ENCODE measurements at regions not wholly inside any gene's neighbourhood (a gene's known extent, or its start where the extent isn't known, plus 50 kb on each side); places are given as distances from the start of the nearest gene placed in this dataset.

- H3K4me3 Mint-ChIP-seq (ENCODE audit: unreplicated experiment): no peak overlapping the region
- H3K27me3 Mint-ChIP-seq (ENCODE audit: low read depth): peaks cover 2% of the 10 kb centered on the region
- peaks cover 2% of the 10 kb centered on the region for H3K36me3 Mint-ChIP-seq (ENCODE audit: low read depth)
- DNase-seq (ENCODE audit: low spot score): no peak
- TF ChIP-seq CTCF (IDR thresholded peaks at IDR 0.05): no peak
- H3K27ac Mint-ChIP-seq (ENCODE audit: unreplicated experiment): no peak overlapping the region
- peaks cover 15% of the 10 kb centered on the region for H3K4me1 Mint-ChIP-seq (ENCODE audit: low read depth)
- peaks cover 3% of the 10 kb centered on the region for H3K9me3 Mint-ChIP-seq (ENCODE audit: low read depth)
Measured at GRCh38 chr5:57407391-57407790, 75.2 kb downstream of the ACTBL2 start.

- Mint-ChIP-seq H3K9me3 (ENCODE audit: low read depth) (peaks cover 3% of the 10 kb centered on the region), H3K4me1 (ENCODE audit: low read depth) (peaks cover 15% of the 10 kb centered on the region), H3K4me3 (ENCODE audit: unreplicated experiment) (no peak overlapping the region), H3K27ac (ENCODE audit: unreplicated experiment) (no peak overlapping the region), H3K36me3 (ENCODE audit: low read depth) (peaks cover 2% of the 10 kb centered on the region), H3K27me3 (ENCODE audit: low read depth) (peaks cover 2% of the 10 kb centered on the region)
- no peak for DNase-seq (ENCODE audit: low spot score)
- TF ChIP-seq CTCF (IDR thresholded peaks at IDR 0.05): no peak
Measured at GRCh38 chr5:57406641-57407040, 76.0 kb downstream of the ACTBL2 start.

- Mint-ChIP-seq H3K9me3 (ENCODE audit: low read depth) (peaks cover 3% of the 10 kb centered on the region), H3K27ac (ENCODE audit: unreplicated experiment) (no peak overlapping the region), H3K4me1 (ENCODE audit: low read depth) (peaks cover 15% of the 10 kb centered on the region), H3K4me3 (ENCODE audit: unreplicated experiment) (no peak overlapping the region), H3K36me3 (ENCODE audit: low read depth) (peaks cover 2% of the 10 kb centered on the region), H3K27me3 (ENCODE audit: low read depth) (peaks cover 2% of the 10 kb centered on the region)
- no peak for TF ChIP-seq CTCF (IDR thresholded peaks at IDR 0.05)
- no peak for DNase-seq (ENCODE audit: low spot score)
Measured at GRCh38 chr5:57405984-57406383, 76.6 kb downstream of the ACTBL2 start.

GRCh38 chr5:57402761-57403160 is 79.8 kb downstream of the ACTBL2 start:
- H3K27ac Mint-ChIP-seq (ENCODE audit: unreplicated experiment): no peak overlapping the region
- no peak for DNase-seq (ENCODE audit: low spot score)
- H3K36me3 Mint-ChIP-seq (ENCODE audit: low read depth): peaks cover 2% of the 10 kb centered on the region
- H3K4me3 Mint-ChIP-seq (ENCODE audit: unreplicated experiment): no peak overlapping the region
- no peak for TF ChIP-seq CTCF (IDR thresholded peaks at IDR 0.05)
- H3K27me3 Mint-ChIP-seq (ENCODE audit: low read depth): peaks cover 2% of the 10 kb centered on the region
- peaks cover 6% of the 10 kb centered on the region for H3K9me3 Mint-ChIP-seq (ENCODE audit: low read depth)
- peaks cover 2% of the 10 kb centered on the region for H3K4me1 Mint-ChIP-seq (ENCODE audit: low read depth)

GRCh38 chr5:57402348-57402747 is 80.3 kb downstream of the ACTBL2 start:
- Mint-ChIP-seq H3K27me3 (ENCODE audit: low read depth) (peaks cover 2% of the 10 kb centered on the region), H3K9me3 (ENCODE audit: low read depth) (peaks cover 6% of the 10 kb centered on the region), H3K4me3 (ENCODE audit: unreplicated experiment) (no peak overlapping the region), H3K27ac (ENCODE audit: unreplicated experiment) (no peak overlapping the region), H3K36me3 (ENCODE audit: low read depth) (peaks cover 2% of the 10 kb centered on the region), H3K4me1 (ENCODE audit: low read depth) (peaks cover 2% of the 10 kb centered on the region)
- no peak for TF ChIP-seq CTCF (IDR thresholded peaks at IDR 0.05)
- no peak for DNase-seq (ENCODE audit: low spot score)

Data from chondrocyte (in vitro differentiated cells).